HG03521 (cell line): ENCODE measurements at regions not wholly inside any gene's neighbourhood (a gene's known extent, or its start where the extent isn't known, plus 50 kb on each side); places are given as distances from the start of the nearest gene placed in this dataset.

Source experiments
- ATAC-seq: cut with Tn5 transposase; IDR thresholded peaks from one replicate; pipeline ENCODE4 v1.9.1; 2021; ENCODE audit warnings: mild to moderate bottlenecking, moderate library complexity; ENCODE audit not compliant: unreplicated experiment

GRCh38 chr6:82017288-82017687 lies 230.3 kb downstream of the IBTK start:
- no peak for ATAC-seq

GRCh38 chr6:82015526-82015925 lies 232.0 kb downstream of the IBTK start:
- ATAC-seq: no peak

GRCh38 chr6:82015043-82015442 lies 232.5 kb downstream of the IBTK start:
- ATAC-seq: no peak

GRCh38 chr6:82013561-82014530 lies 233.7 kb downstream of the IBTK start:
- no peak for ATAC-seq

- peak; percentile 88 for ATAC-seq
Measured at GRCh38 chr6:82006027-82006738, 241.4 kb downstream of the IBTK start.

GRCh38 chr6:82000551-82000950 lies 247.0 kb downstream of the IBTK start:
- ATAC-seq: no peak

- ATAC-seq: no peak
Measured at GRCh38 chr6:81999826-82000225, 247.3 kb upstream of the TENT5A start.

GRCh38 chr6:81999270-81999669 lies 246.8 kb upstream of the TENT5A start:
- ATAC-seq: no peak

- no peak for ATAC-seq
Measured at GRCh38 chr6:81998432-81998831, 246.0 kb upstream of the TENT5A start.

GRCh38 chr6:81997090-81997926 lies 244.8 kb upstream of the TENT5A start:
- no peak for ATAC-seq

GRCh38 chr6:81996414-81996813 lies 243.9 kb upstream of the TENT5A start:
- peak; percentile 83 for ATAC-seq

GRCh38 chr6:81995548-81996289 lies 243.2 kb upstream of the TENT5A start:
- ATAC-seq: no peak

GRCh38 chr6:81988871-81989270 lies 236.4 kb upstream of the TENT5A start:
- ATAC-seq: no peak

- no peak for ATAC-seq
Measured at GRCh38 chr6:81988446-81988845, 236.0 kb upstream of the TENT5A start.

- no peak for ATAC-seq
Measured at GRCh38 chr6:81987293-81987692, 234.8 kb upstream of the TENT5A start.

- ATAC-seq: no peak
Measured at GRCh38 chr6:81985191-81985590, 232.7 kb upstream of the TENT5A start.

GRCh38 chr6:81984599-81984998 lies 232.1 kb upstream of the TENT5A start:
- no peak for ATAC-seq

- ATAC-seq: peak; percentile 45
Measured at GRCh38 chr6:81981812-81982211, 229.3 kb upstream of the TENT5A start.

- ATAC-seq: no peak
Measured at GRCh38 chr6:81979767-81980166, 227.3 kb upstream of the TENT5A start.

GRCh38 chr6:81979329-81979728 lies 226.8 kb upstream of the TENT5A start:
- ATAC-seq: no peak
